Ishikawa (cell line): ENCODE measurements at regions not wholly inside any gene's neighbourhood (a gene's known extent, or its start where the extent isn't known, plus 50 kb on each side); places are given as distances from the start of the nearest gene placed in this dataset.

Experiments
- CEBPB ChIP-seq: IDR thresholded peaks from 2 replicates; pipeline ENCODE4 v1.6.1; 2012
- EGR1 ChIP-seq: IDR thresholded peaks from 2 replicates; pipeline ENCODE4 v1.6.1; 2012
- EP300 ChIP-seq: IDR thresholded peaks from 2 replicates; pipeline ENCODE4 v1.6.1; 2012; ENCODE audit warnings: borderline replicate concordance
- REST ChIP-seq: IDR thresholded peaks from 2 replicates; pipeline ENCODE4 v1.6.1; 2012; ENCODE audit warnings: low read depth, mild to moderate bottlenecking
- TAF1 ChIP-seq: IDR thresholded peaks from 2 replicates; pipeline ENCODE4 v1.6.1; 2012; ENCODE audit warnings: low read depth, mild to moderate bottlenecking
- TEAD4 ChIP-seq: IDR thresholded peaks from 2 replicates; pipeline ENCODE4 v1.6.1; 2012
- TF ChIP-seq, protein P1 (sequence below): IDR thresholded peaks from 2 replicates; pipeline ENCODE4 v1.6.1; 2012

- TF ChIP-seq EP300 (no peak), TAF1 (no peak), EGR1 (no peak), REST (no peak), TEAD4 (no peak), CEBPB (no peak)
- TF ChIP-seq, protein P1, sequence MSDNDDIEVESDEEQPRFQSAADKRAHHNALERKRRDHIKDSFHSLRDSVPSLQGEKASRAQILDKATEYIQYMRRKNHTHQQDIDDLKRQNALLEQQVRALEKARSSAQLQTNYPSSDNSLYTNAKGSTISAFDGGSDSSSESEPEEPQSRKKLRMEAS, result no peak
Measured at GRCh38 chr2:31644551-31644950, 63.8 kb upstream of the SRD5A2 start.
